HEK293T (cell line): ENCODE measurements at regions not wholly inside any gene's neighbourhood (a gene's known extent, or its start where the extent isn't known, plus 50 kb on each side); places are given as distances from the start of the nearest gene placed in this dataset.

Experiments used
- ARNT ChIP-seq: fragments of 450-650 bp; IDR thresholded peaks from 2 replicates; pipeline ENCODE4 v1.6.1; 2017; ENCODE audit warnings: mild to moderate bottlenecking
- BHLHE40 ChIP-seq: fragments of 450-650 bp; IDR thresholded peaks from 2 replicates; pipeline ENCODE4 v1.6.1; 2016; ENCODE audit warnings: mild to moderate bottlenecking, moderate library complexity, borderline replicate concordance
- CTBP1 ChIP-seq: fragments of 450-650 bp; IDR thresholded peaks from 2 replicates; pipeline ENCODE4 v1.6.1; 2016; ENCODE audit warnings: borderline replicate concordance
- FOXM1 ChIP-seq: fragments of 450-650 bp; IDR thresholded peaks from 2 replicates; pipeline ENCODE4 v1.6.1; 2017; ENCODE audit warnings: mild to moderate bottlenecking, borderline replicate concordance
- SUZ12 ChIP-seq: fragments of 450-650 bp; IDR thresholded peaks from 2 replicates; pipeline ENCODE4 v1.6.1; 2016; ENCODE audit warnings: mild to moderate bottlenecking
- ZNF384 ChIP-seq: fragments of 450-650 bp; IDR thresholded peaks from 2 replicates; pipeline ENCODE4 v1.6.1; 2016

- no peak for TF ChIP-seq SUZ12
- TF ChIP-seq ARNT: no peak
- no peak for TF ChIP-seq FOXM1
- no peak for TF ChIP-seq BHLHE40
- TF ChIP-seq CTBP1: no peak
- TF ChIP-seq ZNF384: no peak
Measured at GRCh38 chr10:110366635-110367034, 61.9 kb upstream of the SMNDC1 start.
